ENCODE measurements at regions not wholly inside any gene's neighbourhood (a gene's known extent, or its start where the extent isn't known, plus 50 kb on each side); places are given as distances from the start of the nearest gene placed in this dataset.
"Not testable (repeated sequence)": the region's sequence is repeated elsewhere in the genome, so short reads cannot be mapped to it uniquely, and the experiment has no call there.

- peak; percentile 90 for DNase-seq (ENCODE audit: low spot score)
These were observed 166.8 kb upstream of the PGRMC2 start for GRCh38 chr4:128454281-128454871.

GRCh38 chr4:128452415-128452814 is 164.8 kb upstream of the PGRMC2 start:
- no peak for DNase-seq (ENCODE audit: low spot score)

GRCh38 chr4:128451270-128451905 is 163.8 kb upstream of the PGRMC2 start:
- DNase-seq (ENCODE audit: low spot score), result no peak

- DNase-seq (ENCODE audit: low spot score), result no peak
These were observed 162.9 kb upstream of the PGRMC2 start for GRCh38 chr4:128450326-128451120.

GRCh38 chr4:128449251-128449650 is 161.6 kb upstream of the PGRMC2 start:
- no peak for DNase-seq (ENCODE audit: low spot score)

GRCh38 chr4:128444544-128445302 is 157.1 kb upstream of the PGRMC2 start:
- no peak for DNase-seq (ENCODE audit: low spot score)

GRCh38 chr4:128440923-128441322 is 153.3 kb upstream of the PGRMC2 start:
- no peak for DNase-seq (ENCODE audit: low spot score)

GRCh38 chr4:128437023-128437422 is 149.4 kb upstream of the PGRMC2 start:
- DNase-seq (ENCODE audit: low spot score), result not testable (repeated sequence)

- DNase-seq (ENCODE audit: low spot score), result not testable (repeated sequence)
These were observed 141.5 kb upstream of the PGRMC2 start for GRCh38 chr4:128429023-128429613.

- DNase-seq (ENCODE audit: low spot score), result no peak
These were observed 140.8 kb upstream of the PGRMC2 start for GRCh38 chr4:128428397-128428796.

GRCh38 chr4:128427832-128428366 is 140.3 kb upstream of the PGRMC2 start:
- DNase-seq (ENCODE audit: low spot score), result peak; percentile 60

- DNase-seq (ENCODE audit: low spot score), result no peak
These were observed 137.2 kb upstream of the PGRMC2 start for GRCh38 chr4:128424527-128425497.

- DNase-seq (ENCODE audit: low spot score), result not testable (repeated sequence)
These were observed 134.7 kb upstream of the PGRMC2 start for GRCh38 chr4:128422296-128422695.

- no peak for DNase-seq (ENCODE audit: low spot score)
These were observed 129.3 kb upstream of the PGRMC2 start for GRCh38 chr4:128416921-128417320.

GRCh38 chr4:128410037-128410436 is 122.4 kb upstream of the PGRMC2 start:
- no peak for DNase-seq (ENCODE audit: low spot score)

- DNase-seq (ENCODE audit: low spot score), result no peak
These were observed 116.0 kb upstream of the PGRMC2 start for GRCh38 chr4:128403586-128403985.

- DNase-seq (ENCODE audit: low spot score), result no peak
These were observed 107.2 kb upstream of the PGRMC2 start for GRCh38 chr4:128394778-128395177.

- no peak for DNase-seq (ENCODE audit: low spot score)
These were observed 105.6 kb upstream of the PGRMC2 start for GRCh38 chr4:128393101-128393704.

GRCh38 chr4:128390475-128390996 is 102.9 kb upstream of the PGRMC2 start:
- DNase-seq (ENCODE audit: low spot score), result no peak

- DNase-seq (ENCODE audit: low spot score), result no peak
These were observed 101.2 kb upstream of the PGRMC2 start for GRCh38 chr4:128388796-128389195.

Data from kidney capillary endothelial cell (primary cell).